ENCODE measurements at regions not wholly inside any gene's neighbourhood (a gene's known extent, or its start where the extent isn't known, plus 50 kb on each side); places are given as distances from the start of the nearest gene placed in this dataset.

DNA sequence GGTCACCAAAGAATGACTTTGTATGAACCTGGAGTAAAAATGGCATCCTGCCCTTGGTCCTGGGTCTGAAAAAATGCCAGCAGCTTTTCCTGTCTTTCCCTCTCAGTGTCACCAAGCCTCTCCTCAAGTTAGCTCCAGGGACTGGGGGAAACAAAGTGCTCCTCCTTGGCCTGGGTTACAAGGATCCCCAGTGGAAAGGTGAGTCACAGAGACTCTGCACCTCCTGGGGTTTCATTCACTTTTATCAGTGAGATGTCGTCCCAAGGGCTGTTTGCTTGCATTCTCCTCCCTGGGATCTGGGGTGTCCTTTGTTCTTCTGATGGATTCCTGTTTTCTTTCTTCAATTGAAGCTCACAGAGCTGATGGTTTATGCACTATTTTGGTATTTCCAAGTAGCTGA is 93.2 kb upstream of the CSNK1A1L start (continued):
- no peak for TF ChIP-seq ZSCAN21 (CRISPR knock-in tag; IDR thresholded peaks at IDR 0.05; ENCODE audit: borderline replicate concordance)

DNA sequence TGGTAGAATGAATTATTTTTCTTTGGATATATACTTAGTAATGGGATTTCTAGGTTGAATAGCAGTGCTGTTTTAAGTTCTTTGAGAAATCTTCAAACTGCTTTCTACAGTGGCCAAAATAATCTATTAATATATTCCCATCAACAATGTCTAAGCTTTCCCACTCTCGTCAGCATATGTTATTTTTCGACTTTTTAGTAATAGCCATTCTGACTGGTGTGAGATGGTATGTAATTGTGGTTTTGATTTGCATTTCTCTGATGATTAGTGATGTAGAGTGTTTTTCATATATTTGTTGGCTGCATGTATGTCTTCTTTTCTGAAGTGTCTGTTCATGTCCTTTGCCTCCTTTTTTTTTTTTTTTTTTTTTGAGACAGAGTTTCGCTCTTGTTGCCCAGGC is 90.2 kb upstream of the CSNK1A1L start:
- Histone ChIP-seq H3K36me3 (replicated peaks in 1 of 2; ENCODE audit: control insufficient read depth in 1 of 2, insufficient read depth in 2 of 2, low read length in 2 of 2) (no peaks in the 10 kb centered on the region), H3K4me2 (ENCODE audit: low read depth, low read length) (no peak overlapping the region), H4K20me1 (ENCODE audit: insufficient read depth, low read length) (no peaks in the 10 kb centered on the region), H3K4me3 (replicated peaks in 1 of 3; ENCODE audit: insufficient read depth in 1 of 3, low read depth in 2 of 3, low read length in 3 of 3) (no peak overlapping the region), H3K27ac (ENCODE audit: extremely low read length, insufficient read depth, low read length) (no peak overlapping the region), H3K79me2 (ENCODE audit: insufficient read depth, low read length) (no peaks in the 10 kb centered on the region), H3K9me3 (ENCODE audit: low read length) (no peaks in the 10 kb centered on the region), H3K27me3 (ENCODE audit: control insufficient read depth in 1 of 2, insufficient read depth in 2 of 2, low read length in 2 of 2) (no peaks in the 10 kb centered on the region), H2AFZ (ENCODE audit: low read length) (no peak overlapping the region), H3K9ac (ENCODE audit: insufficient read depth, low read depth, low read length) (no peak overlapping the region), H3K4me1 (ENCODE audit: insufficient read depth, low read length) (no peaks in the 10 kb centered on the region)
- intact Hi-C loops (cut with micrococcal nuclease; ENCODE audit: unreplicated experiment) (no loop called here), in situ Hi-C loops (cut with HindIII; ENCODE audit: extremely low pct_ligation_motif_present, low pct_unique_long_range_greater_than_20kb) (no loop called here)
- 13% methylated on average over 3 of the region's 3 CpGs for WGBS (ENCODE audit: low lambda C conversion rate)
- ChIA-PET POLR2A (no interaction called here), CTCF (ENCODE audit: low intra/inter-chr PET ratio, low total read pairs) (no interaction called here)
- TF ChIP-seq NONO (IDR thresholded peaks at IDR 0.05) (no peak), NONO (CRISPR knock-in tag; conservative IDR thresholded peaks at IDR 0.05) (no peak), BORCS8-MEF2B (CRISPR knock-in tag; IDR thresholded peaks at IDR 0.05) (no peak), TMF1 (CRISPR knock-in tag; IDR thresholded peaks at IDR 0.05; ENCODE audit: low read depth) (no peak), ZNF251 (CRISPR knock-in tag; IDR thresholded peaks at IDR 0.05) (no peak)
- TF ChIP-seq, protein P1, sequence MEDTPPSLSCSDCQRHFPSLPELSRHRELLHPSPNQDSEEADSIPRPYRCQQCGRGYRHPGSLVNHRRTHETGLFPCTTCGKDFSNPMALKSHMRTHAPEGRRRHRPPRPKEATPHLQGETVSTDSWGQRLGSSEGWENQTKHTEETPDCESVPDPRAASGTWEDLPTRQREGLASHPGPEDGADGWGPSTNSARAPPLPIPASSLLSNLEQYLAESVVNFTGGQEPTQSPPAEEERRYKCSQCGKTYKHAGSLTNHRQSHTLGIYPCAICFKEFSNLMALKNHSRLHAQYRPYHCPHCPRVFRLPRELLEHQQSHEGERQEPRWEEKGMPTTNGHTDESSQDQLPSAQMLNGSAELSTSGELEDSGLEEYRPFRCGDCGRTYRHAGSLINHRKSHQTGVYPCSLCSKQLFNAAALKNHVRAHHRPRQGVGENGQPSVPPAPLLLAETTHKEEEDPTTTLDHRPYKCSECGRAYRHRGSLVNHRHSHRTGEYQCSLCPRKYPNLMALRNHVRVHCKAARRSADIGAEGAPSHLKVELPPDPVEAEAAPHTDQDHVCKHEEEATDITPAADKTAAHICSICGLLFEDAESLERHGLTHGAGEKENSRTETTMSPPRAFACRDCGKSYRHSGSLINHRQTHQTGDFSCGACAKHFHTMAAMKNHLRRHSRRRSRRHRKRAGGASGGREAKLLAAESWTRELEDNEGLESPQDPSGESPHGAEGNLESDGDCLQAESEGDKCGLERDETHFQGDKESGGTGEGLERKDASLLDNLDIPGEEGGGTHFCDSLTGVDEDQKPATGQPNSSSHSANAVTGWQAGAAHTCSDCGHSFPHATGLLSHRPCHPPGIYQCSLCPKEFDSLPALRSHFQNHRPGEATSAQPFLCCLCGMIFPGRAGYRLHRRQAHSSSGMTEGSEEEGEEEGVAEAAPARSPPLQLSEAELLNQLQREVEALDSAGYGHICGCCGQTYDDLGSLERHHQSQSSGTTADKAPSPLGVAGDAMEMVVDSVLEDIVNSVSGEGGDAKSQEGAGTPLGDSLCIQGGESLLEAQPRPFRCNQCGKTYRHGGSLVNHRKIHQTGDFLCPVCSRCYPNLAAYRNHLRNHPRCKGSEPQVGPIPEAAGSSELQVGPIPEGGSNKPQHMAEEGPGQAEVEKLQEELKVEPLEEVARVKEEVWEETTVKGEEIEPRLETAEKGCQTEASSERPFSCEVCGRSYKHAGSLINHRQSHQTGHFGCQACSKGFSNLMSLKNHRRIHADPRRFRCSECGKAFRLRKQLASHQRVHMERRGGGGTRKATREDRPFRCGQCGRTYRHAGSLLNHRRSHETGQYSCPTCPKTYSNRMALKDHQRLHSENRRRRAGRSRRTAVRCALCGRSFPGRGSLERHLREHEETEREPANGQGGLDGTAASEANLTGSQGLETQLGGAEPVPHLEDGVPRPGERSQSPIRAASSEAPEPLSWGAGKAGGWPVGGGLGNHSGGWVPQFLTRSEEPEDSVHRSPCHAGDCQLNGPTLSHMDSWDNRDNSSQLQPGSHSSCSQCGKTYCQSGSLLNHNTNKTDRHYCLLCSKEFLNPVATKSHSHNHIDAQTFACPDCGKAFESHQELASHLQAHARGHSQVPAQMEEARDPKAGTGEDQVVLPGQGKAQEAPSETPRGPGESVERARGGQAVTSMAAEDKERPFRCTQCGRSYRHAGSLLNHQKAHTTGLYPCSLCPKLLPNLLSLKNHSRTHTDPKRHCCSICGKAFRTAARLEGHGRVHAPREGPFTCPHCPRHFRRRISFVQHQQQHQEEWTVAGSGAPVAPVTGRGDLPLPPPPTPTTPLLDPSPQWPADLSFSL (CRISPR knock-in tag; IDR thresholded peaks at IDR 0.05) = no peak
- TF ChIP-seq, protein P2, sequence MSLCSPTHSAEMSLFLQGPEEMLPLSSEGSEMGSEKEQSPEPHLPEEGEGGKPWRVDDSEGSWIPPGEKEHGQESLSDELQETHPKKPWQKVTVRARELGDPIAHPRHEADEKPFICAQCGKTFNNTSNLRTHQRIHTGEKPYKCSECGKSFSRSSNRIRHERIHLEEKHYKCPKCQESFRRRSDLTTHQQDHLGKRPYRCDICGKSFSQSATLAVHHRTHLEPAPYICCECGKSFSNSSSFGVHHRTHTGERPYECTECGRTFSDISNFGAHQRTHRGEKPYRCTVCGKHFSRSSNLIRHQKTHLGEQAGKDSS (CRISPR knock-in tag; IDR thresholded peaks at IDR 0.05; ENCODE audit: borderline replicate concordance, low read depth) = no peak
- no TSS peak for BruUV-seq (replicated peaks)
- FAIRE-seq = no peak
- DNase-seq (ENCODE audit: low spot score) = no peak
- no peak for ATAC-seq

Measured in HepG2 (cell line).